Parathyroid adenoma (tissue), 2 donors: ENCODE measurements at regions not wholly inside any gene's neighbourhood (a gene's known extent, or its start where the extent isn't known, plus 50 kb on each side); places are given as distances from the start of the nearest gene placed in this dataset.

Experiments
- H2AFZ ChIP-seq: fragments of 300-600 bp; sonication (generic); one replicate; pipeline ENCODE4 v1.7.0; 2017; ENCODE audit warnings: antibody characterized with exemption, mild to moderate bottlenecking
- H3K27ac ChIP-seq: fragments of 300-600 bp; sonication (generic); one replicate; pipeline ENCODE4 v1.7.0; 2017
- H3K27me3 ChIP-seq: fragments of 300-600 bp; sonication (generic); one replicate; pipeline ENCODE4 v1.7.0; 2017; ENCODE audit warnings: low read length; ENCODE audit not compliant: control insufficient read depth, insufficient read depth
- H3K36me3 ChIP-seq: fragments of 300-600 bp; sonication (generic); one replicate; pipeline ENCODE4 v1.7.0; 2017; ENCODE audit warnings: low read length; ENCODE audit not compliant: control insufficient read depth, insufficient read depth
- H3K4me1 ChIP-seq: fragments of 300-600 bp; sonication (generic); one replicate; pipeline ENCODE4 v1.7.0; 2017; ENCODE audit warnings: control low read depth
- H3K4me2 ChIP-seq: fragments of 300-600 bp; sonication (generic); one replicate; pipeline ENCODE4 v1.7.0; 2017; ENCODE audit warnings: low read length
- H3K4me3 ChIP-seq: fragments of 300-600 bp; sonication (generic); one replicate; pipeline ENCODE4 v1.7.0; 2017; ENCODE audit warnings: low read depth, low read length
- H3K79me2 ChIP-seq: fragments of 300-600 bp; sonication (generic); one replicate; pipeline ENCODE4 v1.7.0; 2017; ENCODE audit warnings: control low read depth
- H3K9ac ChIP-seq: fragments of 300-600 bp; sonication (generic); one replicate; pipeline ENCODE4 v1.7.0; 2017; ENCODE audit warnings: mild to moderate bottlenecking
- H3K9me3 ChIP-seq: fragments of 300-600 bp; sonication (generic); one replicate; pipeline ENCODE4 v1.7.0; 2017; ENCODE audit warnings: low read length; ENCODE audit not compliant: control insufficient read depth
- CTCF ChIP-seq: fragments of 300-600 bp; sonication (generic); IDR thresholded peaks from one replicate; pipeline ENCODE4 v1.7.0; 2017; ENCODE audit warnings: antibody characterized with exemption, mild to moderate bottlenecking
- donor health status: primary hyperparathyroidism.

- no peaks in the 10 kb centered on the region for H3K4me1 ChIP-seq
- no peaks in the 10 kb centered on the region for H3K27me3 ChIP-seq
- no peak overlapping the region for H3K4me2 ChIP-seq
- H3K79me2 ChIP-seq = no peaks in the 10 kb centered on the region
- H3K27ac ChIP-seq = no peak overlapping the region
- no peaks in the 10 kb centered on the region for H3K9me3 ChIP-seq
- H2AFZ ChIP-seq = no peak overlapping the region
- H3K4me3 ChIP-seq = no peak overlapping the region
- H3K36me3 ChIP-seq = no peaks in the 10 kb centered on the region
- H3K9ac ChIP-seq = no peak overlapping the region
- TF ChIP-seq CTCF = no peak
These were observed 490.8 kb downstream of the FOXO1 start for GRCh38 chr13:40175639-40176038.

GRCh38 chr13:40176242-40176641 lies 490.2 kb downstream of the FOXO1 start:
- H3K4me2 ChIP-seq = no peak overlapping the region
- no peak overlapping the region for H3K9ac ChIP-seq
- no peak overlapping the region for H2AFZ ChIP-seq
- no peak overlapping the region for H3K27ac ChIP-seq
- no peaks in the 10 kb centered on the region for H3K27me3 ChIP-seq
- H3K9me3 ChIP-seq = no peaks in the 10 kb centered on the region
- no peak for TF ChIP-seq CTCF
- no peak overlapping the region for H3K4me3 ChIP-seq
- no peaks in the 10 kb centered on the region for H3K79me2 ChIP-seq
- no peaks in the 10 kb centered on the region for H3K36me3 ChIP-seq
- no peaks in the 10 kb centered on the region for H3K4me1 ChIP-seq

GRCh38 chr13:40178130-40178529 lies 488.3 kb downstream of the FOXO1 start:
- Histone ChIP-seq H3K27me3 (no peaks in the 10 kb centered on the region), H3K79me2 (no peaks in the 10 kb centered on the region), H3K9me3 (no peaks in the 10 kb centered on the region), H3K36me3 (no peaks in the 10 kb centered on the region), H3K4me1 (no peaks in the 10 kb centered on the region), H2AFZ (no peak overlapping the region), H3K4me2 (no peak overlapping the region), H3K27ac (no peak overlapping the region), H3K4me3 (no peak overlapping the region), H3K9ac (no peak overlapping the region)
- TF ChIP-seq CTCF = no peak

- no peak for TF ChIP-seq CTCF
These were observed 486.8 kb downstream of the FOXO1 start for GRCh38 chr13:40179445-40180281.

DNA sequence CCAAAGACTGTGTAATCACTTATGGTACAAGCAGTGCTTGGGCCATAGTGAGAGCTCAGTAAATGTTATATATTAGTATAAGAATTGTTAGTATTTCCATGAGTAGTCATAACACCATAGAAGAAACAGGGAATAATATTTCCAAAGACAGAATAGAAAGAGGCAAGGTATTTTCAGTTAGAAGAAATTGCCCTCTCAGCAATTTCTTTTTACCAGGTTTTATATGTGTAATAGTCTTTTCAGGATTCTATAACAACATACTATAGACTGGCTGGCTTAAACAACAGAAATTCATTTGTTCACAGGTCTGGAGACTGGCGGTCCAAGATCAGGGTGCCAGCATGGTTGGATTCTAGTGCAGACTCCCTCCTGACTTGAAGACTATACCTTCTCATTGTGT lies 485.7 kb downstream of the FOXO1 start:
- H3K4me3 ChIP-seq = no peak overlapping the region

More at GRCh38 chr13:40179445-40180281, 486.8 kb downstream of the FOXO1 start:
- no peaks in the 10 kb centered on the region for H3K79me2 ChIP-seq
- H3K9me3 ChIP-seq = no peaks in the 10 kb centered on the region
- no peak overlapping the region for H3K27ac ChIP-seq
- no peak overlapping the region for H3K4me2 ChIP-seq
- H3K9ac ChIP-seq = no peak overlapping the region
- H3K36me3 ChIP-seq = no peaks in the 10 kb centered on the region
- no peaks in the 10 kb centered on the region for H3K27me3 ChIP-seq
- H3K4me1 ChIP-seq = no peaks in the 10 kb centered on the region
- H2AFZ ChIP-seq = no peak overlapping the region
- H3K4me3 ChIP-seq = no peak overlapping the region

More for the DNA sequence above, 485.7 kb downstream of the FOXO1 start:
- Histone ChIP-seq H3K9ac (no peak overlapping the region), H3K79me2 (no peaks in the 10 kb centered on the region), H3K27ac (no peak overlapping the region), H3K4me2 (no peak overlapping the region), H3K36me3 (no peaks in the 10 kb centered on the region), H3K9me3 (no peaks in the 10 kb centered on the region), H3K4me1 (no peaks in the 10 kb centered on the region), H3K27me3 (no peaks in the 10 kb centered on the region), H2AFZ (no peak overlapping the region)
- TF ChIP-seq CTCF = no peak
